ENCODE measurements at regions not wholly inside any gene's neighbourhood (a gene's known extent, or its start where the extent isn't known, plus 50 kb on each side); places are given as distances from the start of the nearest gene placed in this dataset.

DNA sequence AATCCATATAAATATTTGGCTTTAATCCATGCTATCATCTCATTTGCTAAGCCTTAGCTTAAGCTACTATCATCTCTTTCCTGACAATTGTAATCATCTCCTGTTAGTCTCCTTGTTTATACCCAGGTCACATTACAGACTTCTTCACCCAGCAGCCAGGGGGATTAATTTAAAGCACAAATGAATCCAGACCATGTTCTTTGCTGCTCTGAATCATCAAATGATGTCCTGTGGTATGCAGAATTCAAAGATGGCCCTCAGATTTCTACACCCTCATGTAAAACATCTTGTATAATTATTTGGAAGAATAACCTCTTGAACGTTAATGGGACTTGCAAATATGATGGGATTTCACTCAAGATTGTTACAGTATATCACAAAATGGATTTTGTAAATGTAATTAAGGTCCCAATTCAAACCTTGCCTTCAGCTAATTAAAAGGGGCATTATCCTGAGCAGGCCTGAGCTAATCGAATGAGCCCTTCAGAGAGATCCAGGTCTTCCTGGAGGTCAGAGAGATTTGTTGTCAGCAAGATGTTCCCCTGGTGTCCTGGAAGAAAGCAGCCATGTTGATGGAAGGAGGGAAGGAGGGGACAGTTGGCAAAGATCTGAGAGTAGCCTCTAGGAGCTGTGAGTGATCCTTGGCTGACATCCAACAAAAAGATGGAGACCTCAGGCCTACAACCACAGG, 241.1 kb upstream of the MMADHC start:
- Histone ChIP-seq H3K27me3 (ENCODE audit: control insufficient read depth, insufficient read depth, low read length) (no peaks in the 10 kb centered on the region), H3K36me3 (replicated peaks; ENCODE audit: control insufficient read depth, insufficient read depth, low read length) (no peaks in the 10 kb centered on the region), H3K4me3 (ENCODE audit: insufficient read depth, low read depth, low read length) (no peak overlapping the region)
- DNase-seq = no peak

DNA sequence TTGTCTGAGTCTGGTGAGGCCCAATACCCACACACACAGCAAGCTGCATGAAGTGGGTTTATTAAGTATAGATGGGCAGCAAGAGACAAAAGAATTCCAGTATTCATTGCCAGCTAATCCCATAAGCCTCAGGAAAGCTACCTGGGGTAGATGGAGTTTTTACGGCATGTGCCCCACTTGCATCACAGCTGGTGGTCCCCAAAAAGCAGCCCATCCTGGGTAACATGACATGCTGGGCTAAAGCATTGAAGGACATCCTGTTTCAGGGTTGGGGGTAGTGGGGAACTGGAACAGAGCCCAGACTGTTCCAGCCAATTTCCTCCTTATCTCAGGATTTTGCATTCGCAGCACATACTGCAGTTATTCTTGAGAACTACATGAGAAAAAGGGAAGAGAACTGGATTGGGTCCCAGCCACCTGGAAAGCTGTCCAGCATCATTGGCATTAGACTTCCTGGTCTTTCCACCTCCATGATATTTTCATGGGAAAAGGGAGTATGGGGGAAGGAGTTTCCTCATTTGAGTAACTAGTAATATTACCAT, 240.1 kb upstream of the MMADHC start:
- Histone ChIP-seq H3K27me3 (ENCODE audit: control insufficient read depth, insufficient read depth, low read length) (no peaks in the 10 kb centered on the region), H3K4me3 (ENCODE audit: insufficient read depth, low read depth, low read length) (no peak overlapping the region), H3K36me3 (replicated peaks; ENCODE audit: control insufficient read depth, insufficient read depth, low read length) (no peaks in the 10 kb centered on the region)
- no peak for DNase-seq

DNA sequence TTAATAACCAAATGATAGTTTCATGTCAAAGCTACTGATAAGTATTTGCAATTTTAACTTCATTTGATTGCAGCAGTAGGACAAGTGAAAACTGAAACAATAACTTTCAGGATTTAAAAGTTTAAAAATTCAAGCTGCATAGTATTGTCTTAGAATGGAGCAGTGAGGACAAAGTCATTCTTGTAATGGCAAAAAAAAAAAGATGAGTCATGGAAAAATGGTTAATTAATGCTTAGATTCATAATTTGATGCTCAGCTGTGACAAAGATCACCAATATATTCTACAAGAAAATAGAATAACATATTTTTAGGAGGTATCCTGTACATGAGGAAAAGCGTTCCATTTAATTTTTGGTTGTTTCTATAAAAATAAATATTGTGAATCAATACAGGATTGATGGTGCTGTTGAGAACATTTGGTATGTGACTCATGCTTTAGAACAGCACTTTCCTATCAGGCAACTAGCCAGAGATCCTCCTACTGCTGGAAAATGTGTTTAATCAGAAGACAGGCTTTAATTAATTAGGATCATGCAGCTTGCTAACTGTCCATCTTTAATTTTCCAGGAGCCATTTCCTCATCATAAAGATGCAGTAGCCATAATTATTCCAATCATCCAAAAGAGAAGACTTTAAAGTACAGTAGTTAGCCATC, 239.0 kb upstream of the MMADHC start:
- DNase-seq = no peak
- Histone ChIP-seq H3K4me3 (ENCODE audit: insufficient read depth, low read depth, low read length) (no peak overlapping the region), H3K36me3 (replicated peaks; ENCODE audit: control insufficient read depth, insufficient read depth, low read length) (no peaks in the 10 kb centered on the region), H3K27me3 (ENCODE audit: control insufficient read depth, insufficient read depth, low read length) (no peaks in the 10 kb centered on the region)

DNA sequence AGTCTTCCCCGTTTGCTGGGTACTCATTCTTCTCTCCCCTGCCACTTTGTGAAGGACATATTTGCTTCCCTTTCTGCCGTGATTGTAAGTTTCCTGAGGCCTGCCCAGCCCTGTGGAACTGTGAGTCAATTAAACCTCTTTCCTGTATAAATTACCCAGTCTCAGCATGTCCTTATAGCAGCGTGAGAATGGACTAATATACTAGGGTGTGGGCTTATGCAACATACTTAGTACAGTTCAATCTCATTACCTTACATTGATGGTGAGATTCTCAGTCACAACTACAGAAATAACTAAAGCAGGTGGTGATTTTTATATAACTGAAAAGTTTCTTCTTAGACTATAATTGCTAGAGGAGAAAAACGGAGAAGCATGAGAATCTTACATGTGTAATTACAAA, 237.9 kb upstream of the MMADHC start:
- no peaks in the 10 kb centered on the region for H3K27me3 ChIP-seq (ENCODE audit: control insufficient read depth, insufficient read depth, low read length)

DNA sequence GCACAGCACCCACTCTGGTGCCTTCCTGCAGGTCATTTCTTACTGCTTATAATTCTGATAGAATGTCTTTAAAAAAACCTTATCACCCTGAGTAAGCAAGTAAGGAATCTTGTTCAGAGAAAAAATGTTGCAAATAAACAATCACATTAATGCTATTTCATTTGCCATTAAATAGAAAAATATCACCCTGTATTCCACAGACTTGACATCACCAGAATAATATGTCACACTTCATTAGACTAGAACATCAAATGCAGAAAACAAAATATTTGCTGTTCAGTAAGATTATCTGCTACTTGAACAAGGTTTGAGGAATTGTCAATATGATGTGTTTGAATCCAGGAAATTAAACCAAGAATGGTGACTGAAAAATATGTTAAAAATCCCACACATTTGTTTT, 236.6 kb upstream of the MMADHC start:
- no peak overlapping the region for H3K4me3 ChIP-seq (ENCODE audit: insufficient read depth, low read depth, low read length)
- DNase-seq = no peak

More for the DNA sequence above, 237.9 kb upstream of the MMADHC start:
- Histone ChIP-seq H3K4me3 (ENCODE audit: insufficient read depth, low read depth, low read length) (no peak overlapping the region), H3K36me3 (replicated peaks; ENCODE audit: control insufficient read depth, insufficient read depth, low read length) (no peaks in the 10 kb centered on the region)
- no peak for DNase-seq

DNA sequence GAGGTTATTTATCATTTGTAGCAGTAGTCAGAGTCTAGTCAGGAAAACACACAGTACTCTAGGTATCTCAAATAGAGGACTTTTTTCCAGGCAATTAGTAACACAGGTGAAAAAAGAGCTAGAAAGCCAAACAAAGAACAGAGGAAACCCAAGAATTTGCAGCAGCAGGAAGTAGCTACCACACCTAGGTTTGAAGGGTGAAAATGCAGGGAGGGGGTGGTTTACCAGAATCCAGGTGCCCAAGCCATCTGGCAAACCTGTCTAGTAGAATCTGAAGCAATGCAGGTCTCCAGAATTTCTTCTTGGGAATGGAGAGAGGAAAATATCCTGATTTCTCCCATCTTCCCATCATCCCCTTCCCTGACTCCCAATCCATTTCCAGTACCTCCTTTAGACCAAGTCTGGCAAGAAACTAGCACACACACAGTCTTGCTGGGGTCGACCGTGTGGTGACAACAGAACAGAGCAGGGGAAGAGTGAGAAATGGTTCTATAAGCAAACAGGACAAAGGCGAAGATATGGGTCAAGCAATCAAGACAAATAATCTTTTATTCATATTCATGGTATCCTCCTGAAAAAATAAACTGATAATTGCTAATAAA, 231.9 kb upstream of the MMADHC start:
- no peak overlapping the region for H3K4me3 ChIP-seq (ENCODE audit: insufficient read depth, low read depth, low read length)
- H3K36me3 ChIP-seq (replicated peaks; ENCODE audit: control insufficient read depth, insufficient read depth, low read length) = no peaks in the 10 kb centered on the region
- H3K27me3 ChIP-seq (ENCODE audit: control insufficient read depth, insufficient read depth, low read length) = no peaks in the 10 kb centered on the region
- no peak for DNase-seq

More for the DNA sequence above, 236.6 kb upstream of the MMADHC start:
- Histone ChIP-seq H3K27me3 (ENCODE audit: control insufficient read depth, insufficient read depth, low read length) (no peaks in the 10 kb centered on the region), H3K36me3 (replicated peaks; ENCODE audit: control insufficient read depth, insufficient read depth, low read length) (no peaks in the 10 kb centered on the region)

DNA sequence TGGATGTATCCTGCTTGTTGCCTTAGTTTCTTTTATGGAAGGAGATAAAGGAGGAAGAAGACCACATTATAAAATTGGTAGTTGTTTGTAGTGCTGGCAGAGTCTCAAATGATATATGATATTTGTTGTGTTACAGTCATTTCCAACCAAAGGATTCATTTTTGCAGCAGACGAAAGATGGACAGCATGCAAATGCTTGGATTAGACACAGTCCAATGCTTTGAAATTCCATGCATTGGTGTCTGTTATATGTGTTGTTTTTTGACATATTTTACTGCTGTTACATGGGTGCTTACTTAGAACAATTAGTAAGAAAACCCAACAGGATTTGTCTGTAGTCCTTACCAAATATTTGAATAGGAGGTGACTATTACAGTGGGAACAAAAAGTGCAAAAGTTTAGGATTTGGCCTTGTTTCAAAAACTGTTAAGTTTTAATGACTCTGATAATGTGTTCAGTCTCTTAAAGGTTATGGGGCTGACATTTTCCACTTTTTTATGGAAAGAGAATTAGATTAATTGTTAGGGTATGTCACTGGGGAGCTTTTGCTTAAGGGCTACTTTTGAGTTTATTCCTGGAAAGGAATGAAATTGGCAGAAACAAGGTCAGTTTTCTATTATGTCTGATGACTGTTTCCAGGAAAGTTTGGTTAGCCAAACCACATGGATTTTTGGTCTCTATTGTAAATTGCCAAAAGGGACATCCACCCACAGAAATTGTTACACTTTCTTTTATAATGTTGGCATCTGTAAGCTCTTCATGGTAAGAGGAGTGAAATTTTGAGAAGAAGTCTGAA, 229.4 kb upstream of the MMADHC start:
- no peak for DNase-seq
- no peaks in the 10 kb centered on the region for H3K36me3 ChIP-seq (replicated peaks; ENCODE audit: control insufficient read depth, insufficient read depth, low read length)
- H3K4me3 ChIP-seq (ENCODE audit: insufficient read depth, low read depth, low read length) = no peak overlapping the region
- no peaks in the 10 kb centered on the region for H3K27me3 ChIP-seq (ENCODE audit: control insufficient read depth, insufficient read depth, low read length)

DNA sequence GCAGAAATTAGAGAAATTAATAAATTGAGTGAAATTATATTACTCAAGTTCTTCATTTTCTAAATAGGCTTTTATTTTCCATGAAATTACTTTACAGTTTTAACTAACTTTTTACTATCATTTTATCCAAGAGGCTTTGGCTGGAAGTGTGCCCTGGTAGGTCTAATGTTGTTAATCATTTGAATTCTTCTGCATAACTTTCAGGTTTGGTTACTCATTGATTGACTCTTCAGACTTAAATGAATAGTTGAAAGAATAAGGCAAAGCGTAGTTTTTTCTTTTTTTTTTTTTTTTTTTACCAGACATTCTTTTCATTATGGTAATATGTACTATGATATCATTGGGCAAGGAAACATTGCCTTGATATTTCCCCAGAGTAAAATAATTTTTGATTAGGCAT, 228.4 kb upstream of the MMADHC start:
- Histone ChIP-seq H3K36me3 (replicated peaks; ENCODE audit: control insufficient read depth, insufficient read depth, low read length) (no peaks in the 10 kb centered on the region), H3K27me3 (ENCODE audit: control insufficient read depth, insufficient read depth, low read length) (no peaks in the 10 kb centered on the region), H3K4me3 (ENCODE audit: insufficient read depth, low read depth, low read length) (no peak overlapping the region)
- DNase-seq = no peak

DNA sequence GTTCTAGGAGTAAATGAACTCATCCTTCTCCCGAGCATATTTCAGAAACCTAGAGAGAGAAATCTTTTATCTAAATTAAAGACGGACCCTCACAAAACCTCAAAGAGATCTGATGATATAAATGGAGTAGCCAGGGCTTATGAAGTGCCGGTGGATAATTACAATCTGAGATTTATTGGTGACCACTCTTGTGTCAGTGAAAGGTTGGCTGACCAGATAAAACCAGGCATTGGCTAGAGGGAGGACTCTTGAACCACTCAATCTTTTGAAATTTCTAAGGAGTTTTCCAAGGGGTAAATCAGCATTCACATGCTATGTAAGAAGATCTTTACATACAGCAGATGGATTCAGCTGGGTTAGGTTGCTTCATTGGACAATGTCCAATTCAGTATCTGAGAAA, 227.3 kb upstream of the MMADHC start:
- DNase-seq = no peak
- Histone ChIP-seq H3K27me3 (ENCODE audit: control insufficient read depth, insufficient read depth, low read length) (no peaks in the 10 kb centered on the region), H3K4me3 (ENCODE audit: insufficient read depth, low read depth, low read length) (no peak overlapping the region), H3K36me3 (replicated peaks; ENCODE audit: control insufficient read depth, insufficient read depth, low read length) (no peaks in the 10 kb centered on the region)

DNA sequence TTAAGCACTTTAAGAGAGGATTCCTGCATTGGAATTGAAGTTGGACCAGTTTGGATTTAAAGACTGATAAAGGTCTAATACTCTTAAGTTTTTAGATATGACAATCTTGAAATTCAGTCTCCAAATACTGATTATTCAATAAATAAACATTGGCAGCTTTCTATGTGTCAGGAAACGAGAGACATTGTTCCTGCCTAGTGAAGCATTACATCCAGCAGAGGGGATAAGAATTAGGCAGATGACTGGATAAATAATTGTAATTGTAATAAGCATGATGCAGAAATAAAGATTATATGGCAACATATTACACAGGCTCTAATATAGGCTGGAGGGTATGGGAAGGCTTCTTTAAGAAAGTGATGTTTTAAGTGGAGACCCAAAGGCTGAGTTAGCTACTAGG, 226.5 kb upstream of the MMADHC start:
- H3K27me3 ChIP-seq (ENCODE audit: control insufficient read depth, insufficient read depth, low read length) = no peaks in the 10 kb centered on the region
- no peak for DNase-seq
- no peak overlapping the region for H3K4me3 ChIP-seq (ENCODE audit: insufficient read depth, low read depth, low read length)
- no peaks in the 10 kb centered on the region for H3K36me3 ChIP-seq (replicated peaks; ENCODE audit: control insufficient read depth, insufficient read depth, low read length)

DNA sequence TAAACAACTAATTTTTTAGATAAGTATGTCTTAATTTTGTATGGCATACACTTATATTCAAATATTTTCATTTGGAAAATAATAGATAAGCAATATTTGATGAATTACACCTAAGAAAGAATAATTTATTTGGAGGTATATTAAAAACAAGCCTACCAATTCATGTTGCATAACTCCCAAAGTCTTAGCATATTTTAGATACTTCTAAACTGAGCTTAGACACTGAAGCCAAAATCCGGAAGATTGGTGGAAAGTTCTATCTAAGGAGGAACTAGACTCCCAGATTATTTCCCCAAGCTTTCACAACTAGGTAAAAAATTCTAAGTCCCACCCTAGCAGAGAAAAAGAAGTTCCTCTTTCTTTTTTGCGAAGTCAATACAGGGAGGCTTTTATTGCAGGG, 221.0 kb upstream of the MMADHC start:
- H3K36me3 ChIP-seq (replicated peaks; ENCODE audit: control insufficient read depth, insufficient read depth, low read length) = no peaks in the 10 kb centered on the region
- no peak overlapping the region for H3K4me3 ChIP-seq (ENCODE audit: insufficient read depth, low read depth, low read length)
- no peaks in the 10 kb centered on the region for H3K27me3 ChIP-seq (ENCODE audit: control insufficient read depth, insufficient read depth, low read length)
- no peak for DNase-seq

DNA sequence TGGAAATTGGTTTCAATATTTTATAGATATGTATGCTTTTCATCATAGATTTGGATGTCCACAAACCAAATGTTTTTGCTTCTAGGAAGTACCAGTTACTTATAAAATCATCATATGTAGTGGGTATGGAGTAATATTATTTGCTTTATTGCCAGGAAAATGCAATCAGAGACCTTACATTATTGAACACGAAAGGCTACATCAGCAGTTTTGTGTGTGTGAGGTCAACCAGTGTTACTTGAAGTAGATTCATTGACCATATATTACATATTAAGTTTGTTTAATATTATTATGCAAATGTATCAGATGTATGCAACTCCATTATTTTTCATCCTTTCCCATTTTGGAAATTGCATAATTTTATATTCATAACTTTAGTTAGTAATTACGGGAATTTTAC, 219.1 kb upstream of the MMADHC start:
- H3K27me3 ChIP-seq (ENCODE audit: control insufficient read depth, insufficient read depth, low read length) = no peaks in the 10 kb centered on the region
- no peak for DNase-seq
- H3K36me3 ChIP-seq (replicated peaks; ENCODE audit: control insufficient read depth, insufficient read depth, low read length) = no peaks in the 10 kb centered on the region
- no peak overlapping the region for H3K4me3 ChIP-seq (ENCODE audit: insufficient read depth, low read depth, low read length)

DNA sequence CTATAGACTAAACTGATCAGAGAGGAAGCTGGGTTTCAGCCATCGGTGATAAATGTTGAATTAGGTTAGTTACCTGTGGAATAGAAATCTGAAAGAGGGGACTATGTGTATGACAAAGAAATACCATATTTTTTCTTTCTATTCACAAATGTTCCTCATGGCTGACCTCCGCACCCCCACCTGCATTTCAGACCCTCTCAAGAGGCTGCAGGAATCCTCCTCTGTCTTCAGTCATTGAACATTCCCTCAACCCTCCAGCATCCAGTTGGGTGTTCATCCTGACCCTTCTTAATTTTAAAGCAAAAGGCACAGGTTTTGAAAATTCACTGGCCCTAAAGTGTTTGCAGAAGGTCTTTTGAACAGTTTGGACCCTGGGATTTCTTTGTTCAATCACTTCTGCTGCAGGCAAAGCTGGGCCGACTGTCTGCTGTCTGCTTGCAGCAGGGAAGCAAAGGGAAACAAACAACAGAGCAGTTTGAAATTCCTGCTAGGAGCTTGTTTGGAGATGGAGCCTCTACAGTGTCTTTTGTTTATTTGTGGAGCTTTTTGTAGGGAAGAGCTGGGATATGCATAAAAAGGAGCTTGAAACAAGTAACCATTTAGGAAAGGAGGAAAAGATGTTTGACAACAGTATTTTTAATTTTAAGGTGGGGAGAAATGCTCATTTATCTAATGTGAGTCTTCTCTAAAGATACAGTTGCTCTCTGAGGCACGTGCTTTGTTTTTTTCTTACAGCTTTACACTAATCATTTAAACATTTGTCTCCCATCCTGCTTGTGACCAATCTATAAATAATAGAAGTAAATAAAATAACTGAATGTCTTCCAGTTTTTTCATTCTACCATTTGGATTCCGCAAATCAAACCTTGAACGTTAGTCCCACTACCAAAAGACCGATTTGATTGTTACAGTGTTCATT, 213.3 kb upstream of the MMADHC start:
- Histone ChIP-seq H3K27me3 (ENCODE audit: control insufficient read depth, insufficient read depth, low read length) (no peaks in the 10 kb centered on the region), H3K4me3 (ENCODE audit: insufficient read depth, low read depth, low read length) (no peak overlapping the region), H3K36me3 (replicated peaks; ENCODE audit: control insufficient read depth, insufficient read depth, low read length) (no peaks in the 10 kb centered on the region)
- no peak for DNase-seq
